Natural killer cell (primary cell): ENCODE measurements at regions not wholly inside any gene's neighbourhood (a gene's known extent, or its start where the extent isn't known, plus 50 kb on each side); places are given as distances from the start of the nearest gene placed in this dataset.
A peak's percentile ranks its signal among the peaks of the same experiment; 100 is the strongest.

Source experiments
- ATAC-seq, 3 donors: fragments of 150-1000 bp in 2 of 3; fragments of 200-7000 bp in 1 of 3; cut with Tn5 transposase; 1 replicate in 1 of 3; 2 replicates in 2 of 3; pipeline ENCODE4 v1.10.0; 2021; ENCODE audit warnings: mild to moderate bottlenecking in 2 of 3, moderate library complexity in 2 of 3
- DNase-seq, 2 donors: peaks; one replicate each; pipeline versions ENCODE4 v3.0.0 to v3.0.0-alpha.2; 2013 to 2021; ENCODE audit warnings: mixed read lengths in 1 of 2
- H3K27ac ChIP-seq: one replicate; pipeline ENCODE4 v1.5.1; 2013; ENCODE audit warnings: mild to moderate bottlenecking, low read length
- H3K27me3 ChIP-seq: one replicate; pipeline ENCODE4 v1.6.1; 2013; ENCODE audit warnings: low read length; ENCODE audit not compliant: control insufficient read depth, insufficient read depth
- H3K36me3 ChIP-seq: one replicate; pipeline ENCODE4 v1.6.1; 2013; ENCODE audit warnings: low read length; ENCODE audit not compliant: control insufficient read depth, insufficient read depth
- H3K4me1 ChIP-seq: one replicate; pipeline ENCODE4 v1.6.1; 2013; ENCODE audit warnings: low read length; ENCODE audit not compliant: control insufficient read depth, insufficient read depth
- H3K4me3 ChIP-seq: one replicate; pipeline ENCODE4 v1.5.1; 2013; ENCODE audit warnings: low read length
- H3K9me3 ChIP-seq: one replicate; pipeline ENCODE4 v1.6.1; 2013; ENCODE audit warnings: low read length; ENCODE audit not compliant: control insufficient read depth, insufficient read depth
- H3K27ac Mint-ChIP-seq, 2 donors: one replicate each; pipeline ENCODE4 v1.8.0; 2022; ENCODE audit warnings: mild to moderate bottlenecking in 2 of 2, mixed read lengths in 2 of 2, moderate library complexity in 1 of 2
- H3K27me3 Mint-ChIP-seq, 2 donors: one replicate each; pipeline ENCODE4 v1.8.0; 2022; ENCODE audit warnings: low read depth in 2 of 2, mixed read lengths in 2 of 2
- H3K36me3 Mint-ChIP-seq: one replicate; pipeline ENCODE4 v1.8.0; 2022; ENCODE audit warnings: mixed read lengths
- H3K4me1 Mint-ChIP-seq, 2 donors: one replicate each; pipeline ENCODE4 v1.8.0; 2022; ENCODE audit warnings: mixed read lengths in 2 of 2
- H3K4me3 Mint-ChIP-seq: one replicate; pipeline ENCODE4 v1.8.0; 2022; ENCODE audit warnings: mild to moderate bottlenecking, moderate library complexity, mixed read lengths
- H3K9me3 Mint-ChIP-seq, 2 donors: one replicate each; pipeline ENCODE4 v1.8.0; 2022; ENCODE audit warnings: mixed read lengths in 2 of 2
- WGBS: methylation state at CpG from one replicate; pipeline ENCODE4 v1.1.7; 2013; ENCODE audit warnings: missing lambda C conversion rate; ENCODE audit not compliant: insufficient coverage; 5-methylcytosine and 5-hydroxymethylcytosine counted together
- intact Hi-C: fragments of 100-400 bp; cut with micrococcal nuclease; formaldehyde crosslinking; loops from one replicate; pipeline ENCODE4 v1.14.2; 2022
- TF ChIP-seq, protein P1 (sequence below): fragments of 200-600 bp; IDR thresholded peaks from one replicate; pipeline ENCODE4 v1.8.0; 2022; ENCODE audit warnings: antibody characterized with exemption

DNA sequence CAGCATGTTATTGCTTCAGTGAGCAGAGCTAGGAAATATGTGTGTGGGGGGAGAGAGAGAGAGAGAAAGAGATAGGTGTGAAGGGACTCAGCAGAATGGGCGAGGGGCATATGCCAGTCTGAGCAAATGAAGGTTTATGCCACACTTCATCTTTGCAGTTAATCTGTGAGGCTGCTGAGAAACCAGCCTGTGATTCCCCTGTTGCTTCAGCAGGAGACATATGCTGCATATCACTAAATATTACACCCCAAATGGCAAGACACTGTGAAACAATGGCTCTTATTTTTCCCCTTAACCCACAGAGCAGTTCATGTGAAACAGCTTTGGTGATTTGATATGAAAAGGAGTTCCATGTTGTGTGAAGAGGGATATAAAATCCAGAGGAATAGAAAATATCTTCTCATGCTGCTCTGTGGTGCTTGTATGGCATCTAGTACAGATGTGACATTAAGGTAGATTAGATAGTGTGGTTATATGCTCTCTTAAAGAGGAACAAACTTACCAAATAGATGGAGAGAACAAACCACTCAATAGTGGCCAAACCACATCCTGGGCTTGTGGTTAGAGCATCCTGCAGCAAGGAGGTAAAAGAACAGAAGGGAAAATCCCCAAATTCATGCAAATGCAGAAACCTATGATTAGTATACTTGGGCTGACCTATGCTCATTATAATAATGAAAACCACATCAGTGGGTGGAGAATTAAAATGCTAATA is 864.2 kb downstream of the FAM181B start:
- H3K27me3 ChIP-seq: no peaks in the 10 kb centered on the region
- peaks cover 4% of the 10 kb centered on the region for H3K9me3 ChIP-seq
- peak; percentile 79 to 88 (median 80) for ATAC-seq
- peak overlapping the region; percentile 87 for H3K4me3 Mint-ChIP-seq
- H3K36me3 Mint-ChIP-seq: no peaks in the 10 kb centered on the region
- peak overlapping the region; percentile 88 to 97 for H3K27ac Mint-ChIP-seq
- no peaks in the 10 kb centered on the region for H3K9me3 Mint-ChIP-seq
- TF ChIP-seq, protein P1, sequence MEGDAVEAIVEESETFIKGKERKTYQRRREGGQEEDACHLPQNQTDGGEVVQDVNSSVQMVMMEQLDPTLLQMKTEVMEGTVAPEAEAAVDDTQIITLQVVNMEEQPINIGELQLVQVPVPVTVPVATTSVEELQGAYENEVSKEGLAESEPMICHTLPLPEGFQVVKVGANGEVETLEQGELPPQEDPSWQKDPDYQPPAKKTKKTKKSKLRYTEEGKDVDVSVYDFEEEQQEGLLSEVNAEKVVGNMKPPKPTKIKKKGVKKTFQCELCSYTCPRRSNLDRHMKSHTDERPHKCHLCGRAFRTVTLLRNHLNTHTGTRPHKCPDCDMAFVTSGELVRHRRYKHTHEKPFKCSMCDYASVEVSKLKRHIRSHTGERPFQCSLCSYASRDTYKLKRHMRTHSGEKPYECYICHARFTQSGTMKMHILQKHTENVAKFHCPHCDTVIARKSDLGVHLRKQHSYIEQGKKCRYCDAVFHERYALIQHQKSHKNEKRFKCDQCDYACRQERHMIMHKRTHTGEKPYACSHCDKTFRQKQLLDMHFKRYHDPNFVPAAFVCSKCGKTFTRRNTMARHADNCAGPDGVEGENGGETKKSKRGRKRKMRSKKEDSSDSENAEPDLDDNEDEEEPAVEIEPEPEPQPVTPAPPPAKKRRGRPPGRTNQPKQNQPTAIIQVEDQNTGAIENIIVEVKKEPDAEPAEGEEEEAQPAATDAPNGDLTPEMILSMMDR: no peak
- no peaks in the 10 kb centered on the region for H3K27me3 Mint-ChIP-seq
- peaks cover 42 to 46% of the 10 kb centered on the region in 2 donors for H3K4me1 Mint-ChIP-seq
- H3K4me3 ChIP-seq: peak overlapping the region; percentile 41
- intact Hi-C loops: no loop called here
- WGBS: 7% methylated on average over 1 of the region's 1 CpG
- H3K27ac ChIP-seq: peak overlapping the region; percentile 79
- DNase-seq: peak; percentile 63 to 95
- peaks cover 9% of the 10 kb centered on the region for H3K4me1 ChIP-seq
- no peaks in the 10 kb centered on the region for H3K36me3 ChIP-seq

DNA sequence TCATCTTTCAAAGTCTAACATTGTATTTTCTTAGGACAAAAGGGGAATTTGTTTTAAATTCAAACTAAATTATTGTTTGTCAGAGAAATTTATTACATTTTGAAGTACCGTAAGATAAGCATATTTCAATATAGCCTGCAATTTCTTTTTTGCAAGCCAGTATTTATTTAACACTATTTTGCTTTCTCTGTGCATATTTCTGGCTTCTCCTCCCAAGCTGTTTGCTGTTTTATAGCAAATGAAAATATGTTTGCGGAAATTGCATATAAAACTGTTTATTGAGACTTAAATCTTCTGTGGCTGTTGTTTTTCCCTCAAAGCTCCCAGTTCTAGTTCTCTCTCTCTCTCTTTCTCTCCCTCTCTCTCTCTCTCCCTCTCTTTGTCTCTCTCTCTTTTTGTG is 866.8 kb downstream of the FAM181B start:
- H3K27ac ChIP-seq: no peak overlapping the region
- ATAC-seq: no peak
- H3K27me3 Mint-ChIP-seq: peaks cover 0 to 3% of the 10 kb centered on the region in 2 donors
- peaks cover 0 to 2% of the 10 kb centered on the region in 2 donors for H3K9me3 Mint-ChIP-seq
- H3K36me3 Mint-ChIP-seq: no peaks in the 10 kb centered on the region
- H3K4me3 ChIP-seq: no peak overlapping the region
- intact Hi-C loops: no loop called here
- peaks cover 4% of the 10 kb centered on the region for H3K9me3 ChIP-seq
- TF ChIP-seq, protein P1: no peak
- H3K36me3 ChIP-seq: no peaks in the 10 kb centered on the region
- H3K4me3 Mint-ChIP-seq: no peak overlapping the region
- DNase-seq: no peak
- H3K27ac Mint-ChIP-seq: peak overlapping the region in 1 of 2 donors; percentile 14
- no peaks in the 10 kb centered on the region for H3K27me3 ChIP-seq
- WGBS: 71% methylated on average over 1 of the region's 2 CpGs
- peaks cover 9% of the 10 kb centered on the region for H3K4me1 ChIP-seq
- peaks cover 33 to 37% of the 10 kb centered on the region in 2 donors for H3K4me1 Mint-ChIP-seq

DNA sequence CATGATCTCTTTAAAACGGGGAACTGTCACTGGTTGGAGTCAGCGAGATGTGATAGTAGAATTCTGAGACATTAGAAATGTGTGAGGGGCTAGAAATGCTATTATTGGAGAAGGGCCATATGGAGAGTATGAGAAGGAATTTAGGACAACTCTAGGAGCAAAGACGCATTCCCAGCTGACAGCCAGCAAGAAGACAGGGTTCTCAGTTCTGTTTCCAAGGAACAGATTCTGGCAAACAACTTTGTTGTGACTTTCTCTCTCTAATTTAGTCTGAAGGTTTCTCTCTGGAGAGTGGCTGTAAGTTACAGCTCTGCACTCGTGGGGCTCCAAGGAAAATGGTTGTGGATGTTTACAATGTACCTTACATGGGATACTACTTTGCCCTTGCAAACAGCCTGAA is 876.3 kb downstream of the FAM181B start:
- H3K4me1 Mint-ChIP-seq: peaks cover 7 to 9% of the 10 kb centered on the region in 2 donors
- no peaks in the 10 kb centered on the region for H3K36me3 ChIP-seq
- H3K27me3 ChIP-seq: no peaks in the 10 kb centered on the region
- H3K4me1 ChIP-seq: no peaks in the 10 kb centered on the region
- H3K4me3 Mint-ChIP-seq: no peak overlapping the region
- H3K27me3 Mint-ChIP-seq: peaks cover 9 to 15% of the 10 kb centered on the region in 2 donors
- no peak overlapping the region for H3K4me3 ChIP-seq
- H3K27ac ChIP-seq: no peak overlapping the region
- no peak overlapping the region for H3K27ac Mint-ChIP-seq
- peaks cover 0 to 3% of the 10 kb centered on the region in 2 donors for H3K9me3 Mint-ChIP-seq
- H3K9me3 ChIP-seq: no peaks in the 10 kb centered on the region
- intact Hi-C loops: no loop called here
- DNase-seq (no peak), ATAC-seq (no peak)
- TF ChIP-seq, protein P1: no peak
- WGBS: 83% methylated on average over 4 of the region's 4 CpGs
- no peaks in the 10 kb centered on the region for H3K36me3 Mint-ChIP-seq

DNA sequence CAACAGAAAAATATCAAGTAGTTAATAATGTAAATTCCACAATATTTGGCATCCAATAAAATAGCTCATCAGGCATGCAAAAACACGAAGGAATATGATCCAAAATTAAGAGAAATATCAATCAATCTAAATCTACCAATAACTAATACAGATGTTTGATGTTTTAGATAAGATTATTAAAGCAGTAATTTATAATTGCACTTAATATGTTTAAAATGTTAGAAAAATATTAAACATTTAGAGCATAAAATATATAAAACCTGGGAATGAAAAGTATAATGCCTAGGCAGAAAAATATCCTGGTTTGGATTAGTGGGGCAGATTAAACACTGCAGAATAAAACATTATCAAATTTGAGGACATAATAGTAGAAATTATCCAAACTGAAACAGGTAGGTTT is 879.9 kb downstream of the FAM181B start:
- Histone ChIP-seq H3K4me3 (no peak overlapping the region), H3K36me3 (no peaks in the 10 kb centered on the region), H3K27me3 (no peaks in the 10 kb centered on the region), H3K4me1 (no peaks in the 10 kb centered on the region), H3K27ac (no peak overlapping the region), H3K9me3 (no peaks in the 10 kb centered on the region)
- TF ChIP-seq, protein P1: no peak
- peaks cover 7 to 9% of the 10 kb centered on the region in 2 donors for H3K4me1 Mint-ChIP-seq
- peaks cover 7 to 22% of the 10 kb centered on the region in 2 donors for H3K27me3 Mint-ChIP-seq
- DNase-seq (no peak), ATAC-seq (no peak)
- H3K36me3 Mint-ChIP-seq: no peaks in the 10 kb centered on the region
- no peaks in the 10 kb centered on the region for H3K9me3 Mint-ChIP-seq
- intact Hi-C loops: no loop called here
- H3K4me3 Mint-ChIP-seq: no peak overlapping the region
- no peak overlapping the region for H3K27ac Mint-ChIP-seq
- no CpG with 5 or more reads among the region's 1 CpG for WGBS
